HK-2 (cell line): ENCODE measurements at regions not wholly inside any gene's neighbourhood (a gene's known extent, or its start where the extent isn't known, plus 50 kb on each side); places are given as distances from the start of the nearest gene placed in this dataset.

Experiments used
- DNase-seq: peaks from one replicate; pipeline ENCODE4 v3.0.0-alpha.2; 2018; ENCODE audit not compliant: unreplicated experiment

DNA sequence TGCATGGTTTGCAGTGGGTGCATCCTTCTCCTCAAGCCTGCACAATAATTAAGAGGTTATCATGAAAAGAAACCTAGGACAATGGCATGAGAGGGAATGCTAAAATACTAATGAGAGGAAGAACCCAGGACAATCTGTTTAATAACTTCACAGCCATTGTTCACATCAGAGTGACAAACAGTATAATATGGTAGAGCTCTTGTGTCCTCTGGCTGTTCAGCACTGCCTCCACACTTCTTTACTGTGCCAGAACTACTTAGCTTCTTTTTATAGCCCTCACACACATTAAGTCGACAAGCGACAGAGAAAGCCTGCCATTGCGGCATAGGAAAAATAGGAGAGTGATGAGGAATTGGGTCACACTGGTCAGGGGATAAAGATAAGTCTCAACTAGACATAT is 65.0 kb upstream of the MEIS2 start:
- no peak for DNase-seq

GRCh38 chr15:37166402-37166801 is 66.1 kb upstream of the MEIS2 start:
- DNase-seq, result no peak

DNA sequence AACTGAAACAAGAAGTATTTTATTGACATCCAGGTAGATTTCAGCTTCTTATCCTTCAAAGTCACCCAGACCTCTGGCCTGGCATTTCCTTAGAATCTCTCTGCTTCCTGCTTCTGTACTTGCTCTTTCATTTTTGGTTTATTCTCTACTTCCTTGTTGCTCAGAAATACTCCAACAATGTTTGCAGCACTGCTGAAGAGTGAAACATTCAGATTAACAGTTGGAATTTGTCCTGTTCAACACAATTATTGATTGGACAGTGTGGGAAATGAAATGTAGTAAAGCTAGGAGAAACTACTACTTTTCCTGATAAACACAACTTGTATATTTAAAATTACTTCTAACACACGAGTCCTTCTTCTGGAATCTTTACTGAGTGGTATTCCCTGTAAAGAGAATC is 81.0 kb upstream of the MEIS2 start:
- DNase-seq, result no peak

GRCh38 chr15:37199545-37199944 is 99.2 kb upstream of the MEIS2 start:
- DNase-seq, result no peak

GRCh38 chr15:37203050-37203449 is 102.7 kb upstream of the MEIS2 start:
- DNase-seq, result no peak

GRCh38 chr15:37204692-37205091 is 104.3 kb upstream of the MEIS2 start:
- DNase-seq, result no peak

GRCh38 chr15:37206690-37207089 is 106.3 kb upstream of the MEIS2 start:
- DNase-seq, result no peak

GRCh38 chr15:37208146-37209040 is 108.0 kb upstream of the MEIS2 start:
- DNase-seq, result no peak

- no peak for DNase-seq
Measured at GRCh38 chr15:37209041-37209363, 108.7 kb upstream of the MEIS2 start.

GRCh38 chr15:37217567-37217966 is 117.2 kb upstream of the MEIS2 start:
- no peak for DNase-seq

GRCh38 chr15:37218351-37218916 is 118.1 kb upstream of the MEIS2 start:
- DNase-seq, result no peak

- DNase-seq, result no peak
Measured at GRCh38 chr15:37219211-37219701, 118.9 kb upstream of the MEIS2 start.

DNA sequence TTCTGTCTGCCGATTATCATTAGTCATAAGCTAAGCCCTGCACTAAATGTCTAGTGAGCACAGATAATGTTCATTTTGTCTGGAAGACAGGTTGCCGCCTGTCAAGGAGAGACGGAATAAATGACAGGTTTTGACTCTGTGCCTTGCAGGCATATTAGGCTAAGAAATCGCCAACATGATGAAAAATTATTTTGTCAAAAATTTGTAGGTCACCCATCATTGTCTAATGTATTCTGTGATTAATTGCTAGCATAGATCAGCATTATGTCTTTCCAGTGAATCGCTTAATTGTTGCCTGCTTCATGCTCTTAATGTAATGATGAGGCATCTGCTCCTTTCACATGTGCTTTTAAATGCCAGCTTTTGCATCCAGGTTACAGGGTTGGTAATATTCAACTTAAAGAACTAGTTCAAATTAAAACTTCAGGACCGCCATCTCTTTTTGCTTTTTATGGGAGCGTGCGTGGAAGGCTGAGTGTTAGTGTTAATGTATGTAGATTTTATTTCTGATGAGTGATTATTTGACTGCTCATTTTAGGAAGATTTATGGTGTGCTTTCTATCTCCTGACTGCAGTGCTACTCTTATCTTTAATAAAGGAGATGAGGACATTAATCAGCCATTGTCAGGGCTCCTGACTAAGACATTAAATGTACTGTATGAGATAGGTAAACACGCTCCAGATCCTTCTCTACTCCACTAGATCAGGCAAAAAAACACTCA is 120.8 kb upstream of the MEIS2 start:
- DNase-seq, result no peak

DNA sequence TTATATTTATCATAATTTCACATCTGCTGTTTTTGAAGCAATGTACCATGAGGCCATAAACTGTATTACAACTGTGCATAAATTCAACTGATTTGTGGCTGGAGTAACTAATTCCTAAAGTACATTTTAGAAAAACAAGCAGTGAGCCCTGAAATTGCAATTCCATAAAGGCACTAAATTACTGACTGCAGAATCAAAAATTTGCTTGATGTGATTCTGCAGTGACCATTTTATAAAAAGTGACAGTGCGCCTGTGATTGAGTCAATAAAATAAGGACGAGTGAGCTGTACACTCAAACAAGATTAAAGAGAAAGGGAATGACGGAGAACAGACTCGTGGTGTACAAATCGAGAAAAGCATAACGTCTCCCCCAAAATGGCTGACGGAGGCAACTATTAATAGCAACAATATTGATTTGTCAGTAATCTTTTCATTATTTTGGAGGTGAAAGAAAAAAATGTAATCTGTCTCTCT is 121.4 kb upstream of the MEIS2 start:
- DNase-seq, result no peak

DNA sequence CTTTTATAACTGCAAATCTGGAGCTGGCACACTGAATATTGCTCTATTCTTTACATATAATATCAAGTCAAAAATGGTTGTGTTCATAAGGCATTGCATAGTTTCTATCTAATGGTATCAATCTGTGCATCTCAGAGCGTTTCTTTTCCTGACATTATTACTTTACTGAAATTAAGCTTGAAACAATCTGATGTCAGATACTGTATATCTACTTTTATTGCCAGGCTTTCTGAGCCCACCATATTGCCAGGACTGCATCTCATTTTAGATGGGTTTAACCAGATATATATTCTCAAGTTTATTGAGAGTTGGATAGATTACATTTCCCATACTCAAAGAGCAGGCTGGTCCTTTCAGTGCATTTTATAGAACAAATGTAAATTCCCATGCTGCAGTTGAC is 122.7 kb upstream of the MEIS2 start:
- no peak for DNase-seq

- no peak for DNase-seq
Measured at GRCh38 chr15:37229855-37230619, 129.7 kb upstream of the MEIS2 start.

DNA sequence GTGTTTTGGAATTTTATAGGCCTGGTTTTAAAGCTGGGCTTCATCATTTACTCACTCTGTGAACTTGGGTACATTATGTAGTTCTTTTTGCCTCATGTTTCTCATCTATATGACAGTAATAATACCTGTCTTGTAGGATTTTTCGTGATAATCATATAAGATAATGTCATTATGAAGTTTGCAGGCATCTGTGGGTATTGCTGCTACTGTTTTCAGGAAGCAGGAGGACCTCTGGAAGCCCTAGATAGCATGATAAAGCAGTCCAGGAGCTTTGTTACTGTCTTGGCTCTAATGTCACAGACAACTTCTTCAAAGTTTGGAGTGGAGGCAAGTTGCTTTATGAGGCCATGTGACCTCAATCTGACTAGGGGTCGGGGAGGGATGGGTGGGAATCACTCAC is 145.0 kb upstream of the MEIS2 start:
- DNase-seq, result no peak

DNA sequence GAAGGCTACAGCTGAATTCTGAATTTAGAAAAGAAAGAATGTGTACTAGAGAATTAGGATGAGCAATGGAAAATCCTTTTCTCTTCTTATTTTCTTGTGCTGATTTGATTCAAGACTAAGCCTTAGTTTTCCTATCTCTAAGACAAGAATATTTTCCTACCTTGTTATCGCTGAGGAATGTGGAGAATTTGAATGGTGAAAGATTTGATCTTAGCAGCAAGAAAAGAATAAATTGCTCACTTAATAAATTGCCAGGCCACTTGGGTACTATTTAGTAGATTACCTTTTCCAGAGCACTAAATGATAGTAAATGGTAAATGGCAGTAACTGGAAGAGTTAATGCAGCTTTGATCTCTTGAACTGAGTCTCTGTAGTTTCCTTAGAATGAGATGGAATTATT is 145.7 kb upstream of the MEIS2 start:
- no peak for DNase-seq

GRCh38 chr15:37246856-37247255 is 146.5 kb upstream of the MEIS2 start:
- DNase-seq, result no peak

GRCh38 chr15:37249249-37249648 is 148.9 kb upstream of the MEIS2 start:
- no peak for DNase-seq

- no peak for DNase-seq
Measured at GRCh38 chr15:37252530-37252929, 152.2 kb upstream of the MEIS2 start.

DNA sequence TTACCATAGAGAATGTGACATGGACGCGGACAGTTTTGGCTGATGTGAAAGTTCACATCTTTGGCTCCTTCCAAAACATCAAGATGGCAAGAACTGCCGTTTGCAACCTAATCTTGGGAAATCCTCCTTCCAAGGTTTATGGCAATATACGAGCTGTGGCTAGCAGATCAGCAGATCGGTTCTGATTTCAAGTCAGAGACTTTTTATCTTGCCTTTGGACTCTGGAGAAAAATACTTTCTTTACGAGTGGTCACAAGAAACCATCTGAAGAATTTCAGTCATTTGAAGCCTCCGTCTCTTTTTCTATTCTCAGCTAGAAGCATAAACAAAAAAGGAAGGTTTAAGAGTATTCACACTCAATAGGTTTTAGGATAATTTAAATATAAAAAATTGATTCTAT is 153.5 kb upstream of the MEIS2 start:
- DNase-seq, result no peak
